ENCODE measurements at regions not wholly inside any gene's neighbourhood (a gene's known extent, or its start where the extent isn't known, plus 50 kb on each side); places are given as distances from the start of the nearest gene placed in this dataset.

DNA sequence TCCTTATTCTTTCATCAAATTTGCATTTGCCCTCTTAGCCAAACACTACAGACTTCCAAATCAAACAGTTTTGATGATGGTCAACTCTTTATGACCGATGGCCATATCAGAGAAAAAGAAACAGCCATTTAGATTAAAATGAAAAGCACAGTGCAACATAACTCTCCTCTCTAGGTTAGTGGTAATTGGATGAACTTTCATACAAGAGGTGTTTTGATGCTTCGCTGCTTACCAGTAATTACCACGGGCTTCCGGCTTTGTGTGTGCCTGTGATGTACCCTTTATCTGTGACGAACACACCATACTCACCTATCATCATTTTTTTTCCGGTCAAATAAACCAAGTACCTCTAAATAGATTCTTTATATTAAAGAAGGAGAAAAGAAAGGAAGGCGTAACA, 181.8 kb downstream of the FOXA2 start:
- peak overlapping the region; percentile 65 for H2AFZ ChIP-seq (ENCODE audit: low read length)
- no peaks in the 10 kb centered on the region for H3F3A ChIP-seq (ENCODE audit: low read depth)
- TF ChIP-seq, protein P1, sequence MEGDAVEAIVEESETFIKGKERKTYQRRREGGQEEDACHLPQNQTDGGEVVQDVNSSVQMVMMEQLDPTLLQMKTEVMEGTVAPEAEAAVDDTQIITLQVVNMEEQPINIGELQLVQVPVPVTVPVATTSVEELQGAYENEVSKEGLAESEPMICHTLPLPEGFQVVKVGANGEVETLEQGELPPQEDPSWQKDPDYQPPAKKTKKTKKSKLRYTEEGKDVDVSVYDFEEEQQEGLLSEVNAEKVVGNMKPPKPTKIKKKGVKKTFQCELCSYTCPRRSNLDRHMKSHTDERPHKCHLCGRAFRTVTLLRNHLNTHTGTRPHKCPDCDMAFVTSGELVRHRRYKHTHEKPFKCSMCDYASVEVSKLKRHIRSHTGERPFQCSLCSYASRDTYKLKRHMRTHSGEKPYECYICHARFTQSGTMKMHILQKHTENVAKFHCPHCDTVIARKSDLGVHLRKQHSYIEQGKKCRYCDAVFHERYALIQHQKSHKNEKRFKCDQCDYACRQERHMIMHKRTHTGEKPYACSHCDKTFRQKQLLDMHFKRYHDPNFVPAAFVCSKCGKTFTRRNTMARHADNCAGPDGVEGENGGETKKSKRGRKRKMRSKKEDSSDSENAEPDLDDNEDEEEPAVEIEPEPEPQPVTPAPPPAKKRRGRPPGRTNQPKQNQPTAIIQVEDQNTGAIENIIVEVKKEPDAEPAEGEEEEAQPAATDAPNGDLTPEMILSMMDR (conservative IDR thresholded peaks at IDR 0.05; ENCODE audit: low read length), result no peak
- no peak for TF ChIP-seq EZH2phosphoT487 (IDR thresholded peaks at IDR 0.05; ENCODE audit: borderline replicate concordance)
- H3K79me2 ChIP-seq (ENCODE audit: insufficient read depth, low read length), result no peaks in the 10 kb centered on the region
- H3K36me3 ChIP-seq (ENCODE audit: insufficient read depth, low read length), result no peaks in the 10 kb centered on the region
- no peaks in the 10 kb centered on the region for H3K27me3 ChIP-seq (ENCODE audit: insufficient read depth, low read length, poor library complexity, severe bottlenecking)
- H3K4me1 ChIP-seq (ENCODE audit: insufficient read depth, low read length, poor library complexity, severe bottlenecking), result no peaks in the 10 kb centered on the region
- peak overlapping the region; percentile 55 for H3K4me2 ChIP-seq (ENCODE audit: low read depth, low read length, poor library complexity, severe bottlenecking)
- H3K9me3 ChIP-seq (ENCODE audit: insufficient read depth, low read depth, low read length), result no peaks in the 10 kb centered on the region
- H3K9me2 ChIP-seq (replicated peaks; ENCODE audit: low read depth, low read length), result no peaks in the 10 kb centered on the region
- H3K4me3 ChIP-seq (ENCODE audit: low read length, poor library complexity, severe bottlenecking), result peak overlapping the region; percentile 57
- H4K20me1 ChIP-seq (ENCODE audit: insufficient read depth, low read length, poor library complexity, severe bottlenecking), result no peaks in the 10 kb centered on the region
- no peak overlapping the region for H3K9ac ChIP-seq (ENCODE audit: low read depth, low read length, poor library complexity, severe bottlenecking)

DNA sequence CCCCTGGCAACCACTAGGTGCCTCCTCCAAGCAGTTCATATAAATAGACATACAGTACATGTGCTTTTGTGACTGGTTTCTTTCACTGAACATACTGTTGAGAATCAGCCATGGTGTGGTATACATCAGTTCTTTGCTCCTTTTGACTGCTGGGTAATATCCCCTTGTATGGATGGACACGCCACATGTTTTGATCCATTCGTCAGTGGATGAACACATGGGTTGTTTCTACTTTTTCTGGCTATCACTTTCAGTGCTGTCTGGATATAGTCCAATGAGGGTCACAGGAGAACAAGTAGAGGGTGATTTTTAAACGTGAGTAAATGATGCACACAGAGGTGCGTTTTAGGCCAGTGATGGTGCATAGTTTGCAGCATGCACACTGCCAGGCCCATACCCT, 183.9 kb downstream of the FOXA2 start:
- Histone ChIP-seq H3K9me2 (replicated peaks; ENCODE audit: low read depth, low read length) (no peaks in the 10 kb centered on the region), H3K4me3 (ENCODE audit: low read length, poor library complexity, severe bottlenecking) (no peak overlapping the region), H3K36me3 (ENCODE audit: insufficient read depth, low read length) (no peaks in the 10 kb centered on the region), H3K4me1 (ENCODE audit: insufficient read depth, low read length, poor library complexity, severe bottlenecking) (no peaks in the 10 kb centered on the region), H3K79me2 (ENCODE audit: insufficient read depth, low read length) (no peaks in the 10 kb centered on the region), H3K9ac (ENCODE audit: low read depth, low read length, poor library complexity, severe bottlenecking) (no peak overlapping the region), H3F3A (ENCODE audit: low read depth) (no peaks in the 10 kb centered on the region), H3K9me3 (ENCODE audit: insufficient read depth, low read depth, low read length) (no peaks in the 10 kb centered on the region), H2AFZ (ENCODE audit: low read length) (no peak overlapping the region), H4K20me1 (ENCODE audit: insufficient read depth, low read length, poor library complexity, severe bottlenecking) (no peaks in the 10 kb centered on the region), H3K4me2 (ENCODE audit: low read depth, low read length, poor library complexity, severe bottlenecking) (no peak overlapping the region), H3K27me3 (ENCODE audit: insufficient read depth, low read length, poor library complexity, severe bottlenecking) (no peaks in the 10 kb centered on the region)
- TF ChIP-seq, protein P1 (conservative IDR thresholded peaks at IDR 0.05; ENCODE audit: low read length), result no peak
- no peak for TF ChIP-seq EZH2phosphoT487 (IDR thresholded peaks at IDR 0.05; ENCODE audit: borderline replicate concordance)

DNA sequence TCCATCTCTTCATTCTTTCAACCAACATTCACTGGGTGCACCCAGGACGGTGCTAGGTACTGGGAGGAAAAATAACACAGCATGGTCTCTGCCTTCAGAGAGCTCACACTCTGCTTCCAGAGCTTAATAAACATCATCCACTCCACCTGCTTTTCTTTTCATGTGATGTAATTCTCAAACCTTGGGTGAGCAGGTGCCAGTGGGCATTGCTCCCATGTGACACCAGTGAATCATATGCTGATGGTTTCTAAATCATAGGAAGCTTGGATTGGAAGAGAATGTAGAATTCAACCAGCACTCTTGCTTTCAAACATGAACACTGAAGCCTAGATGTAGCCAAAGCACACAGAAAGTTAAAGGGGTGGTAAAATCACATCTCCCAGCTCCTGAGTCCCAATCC, 189.8 kb downstream of the FOXA2 start:
- no peaks in the 10 kb centered on the region for H3F3A ChIP-seq (ENCODE audit: low read depth)
- H3K9ac ChIP-seq (ENCODE audit: low read depth, low read length, poor library complexity, severe bottlenecking), result no peak overlapping the region
- H3K4me1 ChIP-seq (ENCODE audit: insufficient read depth, low read length, poor library complexity, severe bottlenecking), result no peaks in the 10 kb centered on the region
- no peaks in the 10 kb centered on the region for H4K20me1 ChIP-seq (ENCODE audit: insufficient read depth, low read length, poor library complexity, severe bottlenecking)
- no peak overlapping the region for H3K4me2 ChIP-seq (ENCODE audit: low read depth, low read length, poor library complexity, severe bottlenecking)
- no peaks in the 10 kb centered on the region for H3K9me2 ChIP-seq (replicated peaks; ENCODE audit: low read depth, low read length)
- no peaks in the 10 kb centered on the region for H3K9me3 ChIP-seq (ENCODE audit: insufficient read depth, low read depth, low read length)
- H3K79me2 ChIP-seq (ENCODE audit: insufficient read depth, low read length), result no peaks in the 10 kb centered on the region
- no peak for TF ChIP-seq EZH2phosphoT487 (IDR thresholded peaks at IDR 0.05; ENCODE audit: borderline replicate concordance)
- TF ChIP-seq, protein P1 (conservative IDR thresholded peaks at IDR 0.05; ENCODE audit: low read length), result no peak
- H3K27me3 ChIP-seq (ENCODE audit: insufficient read depth, low read length, poor library complexity, severe bottlenecking), result no peaks in the 10 kb centered on the region
- H3K4me3 ChIP-seq (ENCODE audit: low read length, poor library complexity, severe bottlenecking), result no peak overlapping the region
- no peak overlapping the region for H2AFZ ChIP-seq (ENCODE audit: low read length)
- H3K36me3 ChIP-seq (ENCODE audit: insufficient read depth, low read length), result no peaks in the 10 kb centered on the region

Data from Loucy (cell line).